ENCODE measurements at regions not wholly inside any gene's neighbourhood (a gene's known extent, or its start where the extent isn't known, plus 50 kb on each side); places are given as distances from the start of the nearest gene placed in this dataset.
A peak's percentile ranks its signal among the peaks of the same experiment; 100 is the strongest.

- TF ChIP-seq CTCF (IDR thresholded peaks at IDR 0.05; ENCODE audit: extremely low read depth, missing control alignments): no peak
- no peak for DNase-seq (ENCODE audit: low spot score)
These were observed 486.1 kb upstream of the ADGRL2 start for GRCh38 chr1:81314513-81315233.

GRCh38 chr1:81313289-81313688, 487.4 kb upstream of the ADGRL2 start:
- DNase-seq (ENCODE audit: low spot score): no peak
- TF ChIP-seq CTCF (IDR thresholded peaks at IDR 0.05; ENCODE audit: extremely low read depth, missing control alignments): no peak

GRCh38 chr1:81312272-81312754, 488.4 kb upstream of the ADGRL2 start:
- no peak for DNase-seq (ENCODE audit: low spot score)
- TF ChIP-seq CTCF (IDR thresholded peaks at IDR 0.05; ENCODE audit: extremely low read depth, missing control alignments): no peak

GRCh38 chr1:81310250-81310649, 490.5 kb upstream of the ADGRL2 start:
- no peak for TF ChIP-seq CTCF (IDR thresholded peaks at IDR 0.05; ENCODE audit: extremely low read depth, missing control alignments)
- no peak for DNase-seq (ENCODE audit: low spot score)

GRCh38 chr1:81308191-81308590, 492.5 kb upstream of the ADGRL2 start:
- no peak for TF ChIP-seq CTCF (IDR thresholded peaks at IDR 0.05; ENCODE audit: extremely low read depth, missing control alignments)
- DNase-seq (ENCODE audit: low spot score): no peak

- no peak for DNase-seq (ENCODE audit: low spot score)
- no peak for TF ChIP-seq CTCF (IDR thresholded peaks at IDR 0.05; ENCODE audit: extremely low read depth, missing control alignments)
These were observed 492.9 kb upstream of the ADGRL2 start for GRCh38 chr1:81307786-81308185.

GRCh38 chr1:81305997-81306452, 494.7 kb upstream of the ADGRL2 start:
- TF ChIP-seq CTCF (IDR thresholded peaks at IDR 0.05; ENCODE audit: extremely low read depth, missing control alignments): no peak

More at GRCh38 chr1:81305997-81306452, 494.7 kb upstream of the ADGRL2 start:
- DNase-seq (ENCODE audit: low spot score): peak; percentile 23
